ENCODE measurements at regions not wholly inside any gene's neighbourhood (a gene's known extent, or its start where the extent isn't known, plus 50 kb on each side); places are given as distances from the start of the nearest gene placed in this dataset.
"Not testable (repeated sequence)": the region's sequence is repeated elsewhere in the genome, so short reads cannot be mapped to it uniquely, and the experiment has no call there.

- DNase-seq (ENCODE audit: low read depth), result no peak
Observed at GRCh38 chr16:8452941-8453340, 137.4 kb downstream of the TMEM114 start.

DNA sequence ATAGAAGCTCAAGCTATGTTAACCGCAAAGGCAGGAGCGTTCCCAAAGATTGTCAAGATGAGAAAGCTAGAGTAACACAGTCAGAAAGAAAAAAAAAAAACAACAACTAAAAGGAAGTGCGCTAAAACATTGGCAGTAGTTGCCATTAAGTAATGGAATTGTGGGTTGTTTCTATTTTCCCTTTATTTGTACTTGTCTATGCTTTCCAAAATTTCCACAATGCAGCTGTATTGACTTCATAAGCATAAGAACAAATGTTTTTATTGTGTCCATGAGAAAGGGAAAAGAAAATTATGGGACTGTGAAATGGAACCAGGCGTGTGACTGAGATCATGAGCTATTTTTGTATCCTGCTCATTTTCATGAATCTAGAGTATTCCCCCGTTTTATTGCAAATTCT is 153.4 kb downstream of the TMEM114 start:
- DNase-seq (ENCODE audit: low read depth), result no peak

GRCh38 chr16:8431783-8432182 is 158.5 kb downstream of the TMEM114 start:
- DNase-seq (ENCODE audit: low read depth), result no peak

GRCh38 chr16:8430401-8430800 is 159.9 kb downstream of the TMEM114 start:
- DNase-seq (ENCODE audit: low read depth), result no peak

- no peak for DNase-seq (ENCODE audit: low read depth)
Observed at GRCh38 chr16:8426569-8426968, 163.7 kb downstream of the TMEM114 start.

DNA sequence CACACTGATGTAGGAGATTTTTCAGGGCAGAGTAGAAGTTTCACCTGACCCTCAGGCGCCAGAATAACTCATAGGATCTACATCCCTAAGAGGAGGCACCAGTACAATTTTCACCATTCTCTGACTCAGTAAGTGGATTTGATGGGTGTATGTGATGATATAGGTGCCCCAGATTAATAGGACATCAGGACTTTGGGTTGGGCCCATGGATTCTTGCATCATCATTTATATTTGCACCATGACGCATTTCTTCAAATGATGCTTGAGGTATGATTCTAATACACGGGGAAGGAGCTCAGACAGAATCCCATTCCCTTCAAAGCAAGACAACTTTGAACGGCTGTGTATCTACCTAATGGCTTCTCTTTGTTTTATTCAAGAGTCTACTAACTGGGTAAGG is 173.2 kb downstream of the TMEM114 start:
- no peak for DNase-seq (ENCODE audit: low read depth)

- DNase-seq (ENCODE audit: low read depth), result no peak
Observed at GRCh38 chr16:8408855-8409567, 181.3 kb downstream of the TMEM114 start.

- DNase-seq (ENCODE audit: low read depth), result no peak
Observed at GRCh38 chr16:8407351-8407750, 183.0 kb downstream of the TMEM114 start.

- no peak for DNase-seq (ENCODE audit: low read depth)
Observed at GRCh38 chr16:8403978-8404749, 186.1 kb downstream of the TMEM114 start.

GRCh38 chr16:8402981-8403843 is 187.1 kb downstream of the TMEM114 start:
- DNase-seq (ENCODE audit: low read depth), result no peak

GRCh38 chr16:8400683-8401082 is 189.6 kb downstream of the TMEM114 start:
- not testable (repeated sequence) for DNase-seq (ENCODE audit: low read depth)

DNA sequence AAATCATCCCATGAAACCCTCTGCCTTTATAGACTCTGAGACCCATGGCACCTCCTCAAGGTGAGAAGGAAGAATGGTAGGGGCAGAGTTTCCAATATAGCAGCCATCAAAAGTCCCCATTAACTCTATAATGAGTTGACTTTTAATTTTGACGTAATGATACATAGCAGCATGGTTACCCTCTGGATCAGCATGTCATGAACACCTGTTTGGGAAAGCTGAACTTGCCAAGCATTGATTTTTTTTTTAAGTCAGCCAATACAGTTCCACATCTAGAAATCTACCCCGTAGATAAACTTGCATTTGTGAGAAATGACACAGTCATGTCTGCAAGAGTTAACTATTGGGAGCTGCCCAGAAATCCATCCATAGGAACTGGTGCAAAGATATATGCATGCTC is 191.8 kb downstream of the TMEM114 start:
- no peak for DNase-seq (ENCODE audit: low read depth)

DNA sequence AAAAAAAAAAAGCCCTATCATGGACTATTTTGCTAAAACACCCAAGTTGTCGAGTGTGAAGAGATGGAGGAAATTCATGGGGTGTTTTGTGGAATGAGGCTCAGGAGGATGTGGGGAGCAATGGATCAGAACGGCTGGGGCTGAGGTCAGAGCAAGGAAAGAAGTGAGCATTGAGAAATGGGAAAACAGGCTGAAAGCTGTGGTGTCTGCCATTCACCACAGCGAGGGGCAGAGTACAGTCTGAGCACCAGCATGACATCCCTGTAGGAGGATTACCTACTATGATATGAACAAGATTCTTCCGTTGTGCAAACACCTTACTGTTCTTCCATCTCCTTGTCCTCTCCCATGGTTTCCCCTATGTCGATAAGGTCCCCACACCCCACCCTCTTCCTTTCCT is 193.1 kb downstream of the TMEM114 start:
- DNase-seq (ENCODE audit: low read depth), result no peak

DNA sequence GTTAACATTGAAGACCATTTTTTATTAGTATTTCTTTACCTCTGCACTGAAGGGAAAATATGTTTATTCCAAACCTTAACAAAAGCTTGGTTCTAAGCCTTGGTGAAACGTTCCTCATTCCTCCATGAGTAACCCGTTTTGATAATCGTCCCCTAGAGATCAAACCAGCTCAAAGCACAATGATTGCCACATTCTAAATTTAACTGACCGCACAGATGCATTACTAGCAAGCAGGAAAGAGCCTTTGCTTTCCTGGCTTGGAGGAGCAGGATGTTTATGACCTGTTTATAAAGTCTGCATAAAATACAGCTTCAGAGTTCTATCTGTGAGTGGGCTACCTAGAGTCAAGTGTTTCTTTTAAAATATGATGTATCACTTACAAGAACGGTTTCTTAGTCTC is 193.8 kb downstream of the TMEM114 start:
- no peak for DNase-seq (ENCODE audit: low read depth)

GRCh38 chr16:8391257-8391656 is 199.1 kb downstream of the TMEM114 start:
- DNase-seq (ENCODE audit: low read depth), result no peak

GRCh38 chr16:8388684-8389083 is 201.6 kb downstream of the TMEM114 start:
- no peak for DNase-seq (ENCODE audit: low read depth)

DNA sequence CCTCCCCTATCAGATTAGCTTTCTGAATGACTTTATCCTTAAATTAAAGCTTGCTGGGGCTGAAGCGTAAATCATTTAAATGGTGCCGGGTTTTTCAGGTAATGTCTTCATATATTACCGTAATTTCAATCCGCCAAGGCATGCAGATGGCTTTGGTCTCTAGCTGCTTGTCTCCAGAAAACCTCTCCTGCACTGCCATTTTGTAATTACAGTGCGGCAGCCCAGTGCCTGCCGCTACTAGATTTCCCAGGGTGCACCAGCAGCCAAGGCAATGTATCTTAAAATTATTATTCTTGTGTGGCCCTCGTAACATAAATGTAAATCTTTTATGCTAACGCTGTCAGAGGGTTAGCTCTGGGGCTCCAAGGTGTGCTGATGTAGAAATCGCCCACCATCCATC is 208.5 kb downstream of the TMEM114 start:
- DNase-seq (ENCODE audit: low read depth), result no peak

DNA sequence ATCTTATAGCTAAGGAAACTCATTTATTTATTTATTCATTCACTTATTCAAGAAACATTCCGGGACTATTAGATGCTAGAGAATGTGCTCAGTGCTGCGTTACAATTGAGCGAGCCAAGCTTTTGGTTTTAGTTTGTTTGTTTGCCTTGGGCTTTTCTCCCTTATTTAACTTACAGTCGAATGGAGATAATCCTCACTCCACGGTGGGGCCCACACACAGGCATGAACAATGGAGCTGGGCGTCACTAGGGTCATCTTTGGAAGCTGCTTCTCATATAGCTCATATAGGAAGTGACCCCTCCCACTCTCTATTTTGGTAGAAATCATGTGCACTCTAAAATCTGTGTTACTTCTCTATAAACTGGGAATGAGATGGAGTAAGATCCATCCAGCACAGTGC is 210.0 kb downstream of the TMEM114 start:
- no peak for DNase-seq (ENCODE audit: low read depth)

DNA sequence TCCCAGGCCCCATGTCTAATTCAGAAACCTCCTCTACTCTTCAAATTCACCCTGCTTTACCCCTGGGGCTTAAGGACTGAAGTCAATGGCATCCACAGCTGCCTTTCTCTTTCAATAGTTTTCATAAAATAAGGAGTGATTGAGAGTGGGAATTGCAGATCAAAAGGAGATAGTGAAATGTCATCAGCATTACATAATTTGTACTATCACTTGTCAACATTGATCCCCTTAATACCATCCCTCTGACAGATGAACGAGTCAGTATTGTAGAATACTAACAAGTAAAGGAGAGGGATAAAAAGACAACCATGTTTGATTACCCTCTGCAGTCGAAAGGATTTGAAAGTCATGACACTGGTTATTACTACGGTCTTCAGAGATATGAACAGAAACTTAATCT is 212.4 kb downstream of the TMEM114 start:
- no peak for DNase-seq (ENCODE audit: low read depth)

- DNase-seq (ENCODE audit: low read depth), result no peak
Observed at GRCh38 chr16:8376858-8377257, 213.5 kb downstream of the TMEM114 start.

- DNase-seq (ENCODE audit: low read depth), result peak; percentile 20
Observed at GRCh38 chr16:8376430-8376829, 213.9 kb downstream of the TMEM114 start.

GRCh38 chr16:8375232-8375587 is 215.1 kb downstream of the TMEM114 start:
- DNase-seq (ENCODE audit: low read depth), result no peak

Measured in RPMI7951 (cell line).